Stimulated activated CD4-positive, alpha-beta T cell treated with anti-CD3 and anti-CD28 coated beads, Interleukin-2, amount 100 ng/mL, for 4 hours (primary cell): ENCODE measurements at regions not wholly inside any gene's neighbourhood (a gene's known extent, or its start where the extent isn't known, plus 50 kb on each side); places are given as distances from the start of the nearest gene placed in this dataset.

Source experiments
- DNase-seq: peaks from one replicate; pipeline ENCODE4 v3.0.0-alpha.2; 2020; ENCODE audit warnings: low read depth

DNA sequence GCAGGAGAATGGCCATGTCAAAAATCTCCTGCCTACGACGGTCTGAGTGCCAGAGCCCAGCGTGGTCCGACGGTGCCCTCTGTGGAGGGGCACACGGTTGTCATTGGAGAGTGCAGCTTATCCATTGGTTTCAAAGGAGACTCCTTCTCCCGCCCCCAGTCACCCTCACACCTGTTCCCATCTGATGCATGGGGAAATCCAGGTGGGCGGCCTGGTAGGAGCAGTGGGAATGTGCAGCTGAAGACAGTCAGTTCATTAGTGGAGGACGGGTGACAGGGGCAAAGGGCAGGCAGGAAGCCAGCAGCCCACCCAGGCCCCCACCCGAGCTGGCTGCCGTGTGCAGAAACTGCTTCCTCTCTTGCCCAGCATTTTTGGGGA, 162.3 kb downstream of the IRF8 start:
- DNase-seq = no peak

DNA sequence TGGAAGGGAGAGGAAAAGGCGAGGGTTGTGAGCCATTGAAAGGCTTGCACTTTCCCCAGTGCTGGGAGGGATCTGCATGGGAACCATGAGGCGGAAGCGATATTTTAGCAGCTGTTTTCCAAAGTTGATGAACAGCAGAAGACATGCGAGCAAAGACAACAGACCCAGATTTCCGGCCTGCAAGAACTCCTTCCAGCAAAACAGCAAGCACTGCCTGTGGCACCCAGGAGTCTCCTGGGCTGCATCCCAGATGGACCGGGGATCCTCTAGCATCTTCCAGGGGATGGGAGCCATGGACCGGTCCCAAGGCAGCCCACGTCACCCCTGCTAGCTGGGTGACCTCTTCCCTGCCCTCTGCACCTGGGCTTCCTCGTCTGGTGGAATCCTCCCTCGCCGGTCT, 162.8 kb downstream of the IRF8 start:
- no peak for DNase-seq

DNA sequence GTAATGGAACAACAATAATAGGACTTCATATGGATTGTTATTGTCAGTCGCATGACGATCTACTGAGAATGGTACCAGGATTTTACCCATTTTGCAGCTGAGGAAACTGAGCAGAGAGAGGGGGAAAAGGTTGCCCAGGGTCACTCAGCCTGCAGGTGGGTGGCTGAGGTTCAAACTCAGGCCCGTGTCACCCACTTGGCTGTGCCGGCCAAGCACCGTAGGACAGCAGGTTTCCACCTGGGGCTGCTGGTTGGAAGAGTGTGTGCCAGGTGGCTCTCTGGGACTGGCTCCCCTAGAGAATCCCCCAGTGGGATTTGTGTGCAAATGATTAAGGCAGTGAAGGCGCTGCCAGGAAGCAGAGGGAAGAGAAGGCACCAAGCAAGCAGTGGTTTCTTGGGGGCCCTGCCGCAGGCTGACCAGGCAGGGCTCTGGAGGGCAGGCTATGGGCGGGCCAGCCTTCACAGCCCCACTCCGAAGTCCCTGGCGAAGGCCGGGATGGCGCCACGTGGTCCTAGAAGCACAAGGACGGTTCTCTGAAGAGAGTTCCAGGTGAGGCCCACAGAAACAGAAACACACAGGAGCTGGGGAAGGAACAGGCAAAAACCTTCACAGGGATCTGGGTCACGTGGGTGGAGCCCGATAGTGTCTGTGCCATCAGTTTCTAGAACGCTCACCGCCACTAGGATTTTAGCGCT, 163.5 kb downstream of the IRF8 start:
- no peak for DNase-seq

DNA sequence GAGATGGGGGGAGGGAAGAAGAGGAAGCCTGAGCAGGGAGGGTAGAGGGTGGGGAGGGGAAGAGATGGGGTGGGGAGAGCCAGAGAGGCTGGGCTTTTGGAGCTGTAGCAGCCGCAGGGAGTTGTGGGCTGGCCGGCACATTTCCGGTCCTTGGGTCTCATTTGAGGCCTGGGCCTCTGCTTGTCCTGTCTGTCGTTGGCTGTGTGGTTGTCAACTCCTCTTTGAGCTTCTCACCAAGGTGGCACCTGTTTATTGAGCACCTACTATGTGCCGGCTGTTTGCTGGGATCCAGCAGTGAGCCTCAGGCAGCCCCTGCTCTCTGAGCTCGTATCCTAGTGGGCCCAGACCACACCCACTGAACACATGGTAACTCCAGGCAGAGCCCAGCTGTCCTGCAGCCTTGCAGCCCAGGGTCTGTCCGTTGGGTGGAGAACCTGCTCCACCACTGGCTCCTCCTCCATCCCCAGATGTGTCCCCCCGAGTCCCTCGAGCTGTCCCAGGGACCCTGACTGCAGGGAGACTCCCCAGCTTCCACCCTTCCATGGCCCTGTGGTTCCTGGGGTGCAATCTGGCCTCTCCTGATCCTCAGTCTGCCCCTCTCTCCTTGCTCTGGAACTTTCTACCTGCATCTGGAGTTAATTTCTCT, 164.9 kb downstream of the IRF8 start:
- DNase-seq = no peak

DNA sequence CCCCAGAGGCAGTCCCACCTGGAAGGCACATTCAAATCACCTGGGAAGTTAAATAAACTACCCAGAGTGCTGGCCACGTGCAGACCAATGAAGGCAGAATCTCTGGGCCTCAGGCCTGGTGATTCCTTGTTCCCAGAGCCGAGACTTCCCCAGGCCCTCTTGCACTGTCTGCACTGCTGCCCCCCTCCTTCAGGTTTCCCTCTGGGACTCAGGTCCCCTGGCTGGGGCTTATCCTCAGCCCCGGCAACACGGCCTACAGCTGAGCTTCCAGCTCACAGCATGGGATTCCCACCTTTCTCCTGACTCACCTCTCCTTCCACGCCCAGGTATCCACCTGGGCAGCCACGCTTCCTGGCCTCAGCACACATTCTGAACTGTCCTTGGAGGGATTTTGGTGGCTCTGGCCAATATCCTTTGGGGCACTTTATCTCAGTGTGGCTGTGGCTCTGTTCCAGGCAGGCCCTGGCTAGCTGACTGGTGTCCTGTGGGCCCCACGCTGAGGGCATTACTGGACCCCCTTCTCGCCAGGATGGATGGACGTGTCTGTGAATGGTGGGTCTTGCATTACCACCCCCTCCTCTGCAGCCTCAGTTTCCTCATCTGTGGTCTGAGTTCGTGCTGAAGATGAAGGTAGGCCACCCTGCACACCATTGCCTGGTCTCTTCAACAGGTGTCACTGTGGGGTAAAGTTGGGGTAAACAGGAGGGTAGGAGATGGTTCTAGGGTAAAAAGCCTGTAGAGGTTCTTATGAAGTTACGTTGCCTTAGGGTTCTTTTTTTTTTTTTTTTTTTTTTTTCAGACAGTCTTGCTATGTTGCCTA, 165.7 kb downstream of the IRF8 start:
- DNase-seq = no peak

DNA sequence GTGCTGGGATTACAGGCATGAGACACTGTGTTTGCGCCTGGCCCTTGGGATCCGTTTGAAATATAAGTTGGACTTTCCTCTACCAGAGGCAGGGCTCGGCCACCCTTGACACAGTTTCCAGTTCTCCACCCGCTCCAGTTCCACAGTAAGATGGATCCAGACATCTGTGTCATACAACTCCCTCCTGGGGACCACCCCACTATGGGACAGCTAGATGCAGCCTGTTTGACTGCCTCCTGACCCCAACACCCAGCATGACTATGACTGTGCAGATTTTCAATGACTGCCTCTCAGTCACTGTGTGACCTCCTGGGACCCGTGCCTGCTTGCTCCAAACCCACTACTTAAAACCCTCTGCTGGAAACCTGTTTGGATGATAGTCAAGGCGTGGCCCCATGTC, 166.7 kb downstream of the IRF8 start:
- no peak for DNase-seq

DNA sequence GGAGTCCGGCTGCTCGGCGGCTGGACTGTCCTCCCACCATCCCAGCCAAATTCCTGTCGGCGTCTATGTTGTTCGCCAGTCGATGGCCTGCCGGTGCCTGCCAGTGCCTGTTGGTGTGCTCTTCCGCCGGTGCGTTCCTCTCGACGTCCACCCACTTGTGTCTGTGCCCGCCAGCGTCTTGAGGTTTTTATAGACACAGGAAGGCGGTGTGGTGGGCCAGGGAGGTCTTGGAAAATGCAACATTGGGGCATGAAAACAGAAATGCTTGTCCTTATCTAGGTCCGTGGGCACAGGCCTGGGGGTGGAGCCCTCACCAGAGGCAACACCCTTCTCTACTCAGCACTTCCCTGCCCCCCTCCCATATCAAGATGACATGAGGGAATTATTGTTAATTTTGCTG, 167.8 kb downstream of the IRF8 start:
- no peak for DNase-seq

DNA sequence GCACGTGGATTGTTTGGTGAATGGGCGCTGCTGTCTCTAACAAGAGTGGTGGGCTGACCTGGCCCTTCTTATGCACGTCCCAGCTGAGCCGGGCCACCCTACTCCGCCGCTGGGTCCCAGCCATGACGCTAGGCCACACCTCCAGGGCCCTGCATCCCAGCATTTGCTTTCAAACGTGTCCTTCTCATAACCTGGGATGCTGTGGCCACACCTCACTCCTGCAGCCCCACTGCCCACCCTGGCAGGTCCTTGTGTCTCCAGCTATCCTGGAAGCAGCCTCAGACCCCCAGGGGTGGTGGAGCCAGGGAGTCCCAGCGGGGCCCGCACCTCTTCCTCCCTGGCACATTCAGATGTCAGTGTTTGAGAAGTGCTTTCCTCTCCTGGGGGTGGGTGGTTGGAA, 168.6 kb downstream of the IRF8 start:
- no peak for DNase-seq

DNA sequence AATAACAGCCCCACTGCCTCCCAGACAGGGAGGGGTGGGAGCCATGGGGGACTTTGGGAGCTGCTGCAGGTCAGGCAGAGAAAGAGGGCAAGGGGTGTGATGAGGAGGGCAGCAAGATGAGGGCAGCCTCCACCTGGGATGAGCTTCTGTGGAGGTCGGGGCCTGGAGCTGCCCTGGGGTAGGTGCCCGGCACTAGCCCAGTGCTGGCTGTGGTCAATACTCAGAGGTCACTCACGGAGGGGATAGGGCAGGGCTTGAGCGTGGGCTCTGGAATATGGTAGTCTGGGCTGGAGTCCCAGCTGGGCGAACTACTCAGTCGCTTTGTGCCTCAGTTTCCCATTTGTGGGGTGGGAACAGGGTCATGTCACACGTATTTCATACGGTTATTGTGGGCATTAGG, 169.0 kb downstream of the IRF8 start:
- no peak for DNase-seq

DNA sequence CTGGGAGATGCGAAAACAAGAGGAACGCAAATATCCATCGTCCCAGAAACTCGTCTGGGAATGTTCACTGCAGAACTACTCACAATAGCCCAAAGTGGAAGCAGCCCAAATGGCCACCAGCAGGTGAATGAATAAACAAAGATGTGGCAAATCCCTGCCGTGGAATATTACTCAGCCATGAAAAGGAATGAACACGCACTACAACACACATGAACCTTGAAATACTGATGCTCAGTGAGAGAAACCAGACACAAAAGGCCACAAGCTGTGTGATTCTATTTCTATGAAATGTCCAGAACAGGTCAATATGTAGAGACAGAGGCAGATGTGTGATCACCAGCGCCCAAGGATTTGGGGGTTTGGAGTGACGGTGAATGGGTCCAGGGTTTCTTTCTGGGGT, 169.8 kb downstream of the IRF8 start:
- no peak for DNase-seq

DNA sequence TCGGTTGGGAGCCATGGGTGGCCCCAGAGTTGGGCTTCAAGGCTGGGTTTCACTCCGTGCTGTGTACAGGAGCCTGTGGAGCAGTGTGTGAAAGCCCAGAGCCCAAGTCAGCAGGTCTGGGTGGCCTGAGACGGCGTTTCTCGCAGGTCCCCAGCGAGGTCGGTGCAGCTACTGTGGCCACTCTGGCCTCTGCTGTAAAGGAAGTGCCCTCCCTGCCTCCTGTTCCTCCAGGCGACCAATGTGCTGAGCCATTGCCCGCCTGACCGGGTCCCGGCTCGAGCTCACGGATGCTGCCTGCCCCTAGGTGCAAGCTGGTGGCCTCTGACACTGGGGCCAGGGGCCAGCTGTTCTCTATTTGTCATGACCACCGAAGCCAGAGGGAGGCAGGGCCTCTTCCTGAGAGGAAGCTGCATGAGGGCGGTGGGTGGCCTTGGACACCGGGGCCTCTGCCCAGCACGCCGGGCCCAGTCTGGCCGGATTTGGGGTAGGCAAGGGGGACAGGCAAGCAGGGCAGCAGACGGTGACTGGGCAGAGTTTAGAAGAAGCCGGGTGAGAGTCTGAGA, 170.9 kb downstream of the IRF8 start:
- no peak for DNase-seq

DNA sequence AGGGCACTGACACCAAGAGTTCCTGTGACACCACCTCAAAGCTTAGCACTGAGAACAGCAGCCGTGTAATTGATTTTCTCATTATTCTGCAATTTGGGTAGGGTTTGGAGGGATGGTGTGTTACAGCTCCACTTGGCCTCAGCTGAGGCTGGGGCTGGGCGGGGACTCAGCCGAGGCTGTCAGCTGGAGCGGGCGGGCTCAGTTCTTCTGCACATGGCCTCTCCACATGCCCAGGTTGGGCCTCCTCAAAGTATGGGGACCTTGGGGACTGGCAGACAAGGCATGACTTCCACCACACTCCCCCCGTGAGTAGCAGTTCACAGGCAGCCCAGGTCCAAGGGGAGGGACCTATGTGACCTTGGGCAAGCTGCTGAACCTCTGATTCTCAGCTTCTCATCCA, 171.5 kb downstream of the IRF8 start:
- DNase-seq = no peak

DNA sequence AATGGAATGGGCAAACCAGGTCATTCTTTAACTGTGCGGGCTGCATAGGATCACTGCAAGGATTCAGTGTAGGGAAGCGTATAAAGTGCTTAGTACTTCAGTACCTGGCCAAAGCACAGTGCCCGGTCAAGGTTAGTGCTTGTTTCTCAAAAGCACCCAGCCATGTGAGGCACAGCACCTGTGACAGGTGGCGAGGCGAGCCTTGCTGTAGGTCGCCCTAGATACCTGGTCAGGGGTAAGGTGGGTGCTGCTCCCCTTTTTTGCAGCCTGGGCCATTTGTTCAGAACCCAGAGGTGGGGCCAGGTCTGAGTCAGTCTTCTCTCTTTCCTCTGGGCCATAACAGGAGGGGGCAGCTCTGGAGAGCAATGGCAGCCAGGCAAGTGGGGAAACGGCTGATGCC, 172.0 kb downstream of the IRF8 start:
- no peak for DNase-seq

DNA sequence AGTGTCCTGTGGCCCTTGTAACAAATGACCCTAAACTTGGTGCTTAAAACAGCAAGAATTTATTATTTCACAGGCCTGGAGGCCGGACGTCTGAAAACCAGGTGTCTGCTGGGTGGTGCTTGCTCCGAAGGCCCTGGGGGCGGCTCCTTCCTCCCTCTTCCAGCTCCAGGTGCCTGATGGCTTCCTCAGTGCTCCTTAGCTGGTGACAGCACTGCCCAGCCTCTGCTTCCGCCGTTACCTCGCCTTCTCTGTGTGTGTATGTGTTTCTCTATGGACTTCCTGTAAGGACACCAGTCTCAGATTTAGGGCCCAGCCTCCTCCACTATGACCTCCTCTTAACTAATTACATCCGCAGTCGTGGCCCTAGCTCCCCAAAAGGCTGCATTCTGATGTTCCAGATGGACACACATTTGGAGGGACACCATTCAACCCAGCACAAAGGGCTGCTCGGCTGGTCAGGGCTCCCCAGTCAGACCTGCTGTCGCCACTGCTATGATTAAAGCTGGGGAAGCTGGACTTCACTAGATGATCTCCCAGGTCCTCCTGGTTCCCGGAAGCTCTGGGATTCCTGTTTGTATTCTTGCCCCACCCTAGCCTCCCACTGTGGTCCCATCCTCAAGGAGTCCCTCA, 172.8 kb downstream of the IRF8 start:
- DNase-seq = no peak

DNA sequence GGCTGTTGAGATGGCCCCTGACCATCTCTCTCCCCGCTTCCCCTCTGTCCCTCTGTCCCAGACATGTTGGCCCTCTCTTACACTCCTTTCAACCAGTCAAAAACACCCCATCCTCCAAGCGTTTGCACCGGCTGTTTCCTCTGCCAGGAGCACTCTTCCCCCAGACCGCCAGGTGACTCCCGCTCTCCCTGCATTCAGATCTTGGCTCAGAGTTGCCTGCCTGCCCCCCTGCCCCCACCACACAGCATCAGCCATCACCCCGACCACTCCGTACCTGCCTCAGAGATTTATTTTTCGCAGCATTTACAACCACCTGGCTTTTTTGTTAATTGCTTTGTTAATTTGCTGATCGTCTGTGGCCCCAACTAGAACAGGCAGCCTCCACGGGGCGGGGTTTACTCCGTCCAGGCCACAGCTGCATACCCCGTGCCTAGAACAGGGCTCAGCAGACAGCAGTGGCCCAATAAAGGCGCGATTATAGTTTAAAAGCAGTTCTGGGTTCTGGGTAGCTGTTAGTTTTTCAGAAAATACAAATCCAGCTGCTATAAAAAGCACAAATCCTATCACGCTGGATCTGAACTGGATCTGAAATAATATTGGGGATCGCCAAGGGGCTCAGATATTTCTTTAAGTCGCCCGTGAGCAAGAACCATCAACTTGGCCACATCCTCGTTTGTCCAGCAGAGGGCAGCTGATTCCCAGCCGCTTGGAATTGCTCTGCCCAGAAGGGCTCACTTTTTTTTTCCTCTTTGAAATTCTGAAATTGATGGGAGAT, 173.6 kb downstream of the IRF8 start:
- DNase-seq = peak; percentile 9

DNA sequence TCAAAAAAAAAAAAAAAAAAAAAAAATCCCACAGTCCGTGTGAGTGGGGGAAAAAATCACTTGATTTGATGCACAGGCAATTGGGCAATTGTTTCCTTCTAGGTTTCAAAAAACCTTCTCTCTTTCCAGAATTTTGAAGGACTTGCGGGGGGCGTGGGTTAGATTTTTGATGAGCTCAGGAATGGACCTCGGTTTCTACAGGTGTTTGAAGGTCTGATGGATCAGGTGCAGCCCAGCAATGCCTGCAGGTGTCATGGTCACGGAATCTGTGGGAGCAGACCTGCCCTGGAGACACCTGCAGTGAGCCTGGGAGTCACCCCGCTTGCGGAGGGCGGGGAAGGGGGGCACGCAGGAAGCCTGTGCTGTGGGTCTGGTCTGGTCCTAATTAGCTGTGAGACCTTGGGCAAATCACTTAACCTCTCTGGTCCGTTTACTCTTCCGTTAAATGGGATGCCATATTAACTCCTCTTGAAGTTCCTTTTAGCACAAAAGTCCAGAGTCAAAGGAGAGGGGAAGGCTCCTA, 174.2 kb downstream of the IRF8 start:
- DNase-seq = no peak

DNA sequence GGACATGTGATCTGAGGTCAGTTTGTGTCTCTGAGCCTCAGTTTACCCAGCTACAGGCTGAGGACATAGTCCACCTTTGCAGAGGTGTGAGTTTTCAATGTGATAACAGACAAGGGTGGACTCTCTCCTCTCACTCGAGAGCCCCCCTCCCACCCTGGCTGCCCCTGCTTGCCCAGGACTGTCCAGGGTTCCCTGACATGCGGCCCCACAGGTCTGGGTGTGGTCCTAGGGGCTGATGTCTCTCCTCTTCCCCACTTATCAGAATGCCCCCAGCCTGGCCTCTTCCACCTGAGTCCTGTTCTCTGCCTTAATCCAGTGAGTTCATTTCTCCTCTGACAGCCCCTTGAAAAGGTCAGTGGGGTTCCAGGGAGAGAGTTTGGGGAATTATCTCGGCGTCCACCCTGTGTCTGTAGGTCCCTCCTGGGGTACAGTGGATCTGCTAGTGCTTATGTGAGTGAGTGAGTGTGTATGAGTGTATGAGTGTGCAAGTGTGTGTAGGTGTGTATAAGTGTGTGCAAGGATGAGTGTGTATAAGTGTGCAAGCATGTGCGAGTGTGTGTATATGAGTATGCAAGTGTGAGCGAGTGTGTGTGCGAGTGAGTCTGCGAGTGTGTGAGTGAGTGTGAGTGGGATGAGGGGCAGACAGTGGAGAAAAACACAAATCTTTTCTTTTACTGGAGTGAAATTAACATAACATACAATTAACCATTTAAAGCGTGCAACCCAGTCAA, 175.0 kb downstream of the IRF8 start:
- DNase-seq = no peak

DNA sequence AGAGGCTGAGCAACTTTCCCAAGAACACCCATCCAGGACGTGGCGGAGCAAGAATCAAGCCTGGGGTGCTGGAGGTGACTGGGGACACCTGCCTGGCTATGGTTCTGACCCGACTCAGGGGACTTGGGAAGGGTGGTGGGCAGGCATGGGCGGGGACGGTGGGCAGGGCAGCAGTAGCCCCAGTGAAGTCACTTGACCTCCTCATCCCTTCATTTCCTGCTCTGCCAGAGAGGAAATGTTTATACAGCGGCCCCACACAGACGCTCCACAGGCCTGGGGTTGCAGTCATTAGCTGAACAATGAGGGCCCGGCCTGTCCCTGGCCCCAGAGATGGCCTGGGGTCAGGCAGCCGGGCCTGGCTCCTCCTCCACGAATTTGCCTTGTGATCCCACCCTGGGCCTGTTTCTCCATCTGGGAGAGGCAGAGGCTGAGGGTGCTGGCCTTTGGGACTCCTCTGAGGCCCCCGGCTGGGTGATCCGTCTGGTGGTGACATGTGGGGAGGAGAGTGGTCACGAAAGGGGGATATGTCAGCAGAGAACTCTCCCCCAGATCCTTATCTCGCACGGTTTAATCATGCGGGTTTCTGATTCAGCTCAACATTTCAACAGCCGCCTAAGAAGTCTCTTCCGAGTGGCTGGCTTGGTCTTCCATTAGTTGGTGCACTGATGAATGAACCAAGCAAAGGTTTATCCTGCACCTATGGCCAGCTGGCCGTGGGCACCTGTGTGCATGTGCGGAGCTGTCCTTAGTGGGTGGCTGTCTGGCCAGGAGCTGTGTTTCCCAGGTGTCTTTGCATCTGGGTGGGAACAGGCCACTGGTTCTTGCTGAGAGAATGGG, 175.9 kb downstream of the IRF8 start:
- DNase-seq = no peak

DNA sequence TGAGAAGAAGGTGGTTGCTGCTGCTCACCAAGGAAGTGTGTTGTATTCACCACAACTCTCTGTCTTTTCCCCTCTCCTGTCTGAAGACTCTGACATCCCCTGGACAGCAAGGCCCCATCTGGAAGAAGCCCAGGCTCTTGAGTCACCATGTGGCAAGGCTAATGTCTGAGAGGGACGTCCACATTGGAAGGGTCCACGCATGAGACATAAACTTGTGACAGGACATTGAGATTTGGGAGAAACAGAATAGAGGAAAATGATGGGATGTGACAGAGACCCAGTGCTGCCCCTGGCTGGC, 176.5 kb downstream of the IRF8 start:
- no peak for DNase-seq

DNA sequence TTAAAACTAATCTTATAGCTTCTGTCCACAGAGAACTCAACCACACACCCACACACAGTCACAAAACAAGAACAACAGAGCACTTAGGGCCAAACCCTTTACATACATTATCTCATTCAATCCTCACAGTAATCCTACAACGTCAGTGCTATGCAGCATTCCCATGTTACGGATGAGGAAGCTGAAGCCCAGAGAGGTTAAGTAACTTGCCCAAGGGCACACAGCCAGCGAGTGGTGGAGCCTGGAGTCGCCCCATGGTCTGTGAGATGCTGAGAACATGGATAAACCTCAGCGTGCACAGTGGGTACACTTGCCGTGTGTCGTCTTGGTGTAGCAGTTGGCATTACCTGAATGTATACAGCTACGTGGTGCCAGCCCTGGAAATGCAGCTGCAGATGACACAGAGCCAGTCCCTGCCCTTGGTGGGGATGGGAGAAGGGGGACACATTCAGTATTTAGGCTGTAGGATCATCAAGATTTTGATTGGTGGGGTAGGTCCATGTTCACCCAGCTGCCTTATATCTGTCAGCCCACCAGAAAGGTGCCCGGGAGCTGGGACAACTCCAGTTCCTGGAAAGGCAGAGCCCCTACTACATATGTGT, 177.0 kb downstream of the IRF8 start:
- no peak for DNase-seq
